ENCODE measurements at regions not wholly inside any gene's neighbourhood (a gene's known extent, or its start where the extent isn't known, plus 50 kb on each side); places are given as distances from the start of the nearest gene placed in this dataset.

DNA sequence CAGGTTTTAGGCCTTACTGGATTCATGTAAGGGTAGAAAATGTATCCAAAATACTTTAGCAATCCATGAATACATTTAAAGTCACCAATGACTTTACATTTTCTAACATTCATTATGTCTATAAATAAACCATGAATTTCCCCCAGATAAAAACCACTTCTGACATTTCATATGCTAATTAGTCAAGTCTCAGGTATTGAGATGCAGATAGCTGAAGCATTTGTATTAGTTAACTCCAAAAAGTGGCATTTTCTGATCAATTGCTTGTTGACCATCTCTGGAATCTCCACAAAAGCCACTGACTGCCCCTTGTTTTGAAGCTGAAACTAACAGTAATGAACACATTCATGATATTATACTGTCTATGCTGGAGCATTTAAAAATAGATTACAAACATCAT, 68.4 kb upstream of the RAP2B start:
- TF ChIP-seq, protein P1, sequence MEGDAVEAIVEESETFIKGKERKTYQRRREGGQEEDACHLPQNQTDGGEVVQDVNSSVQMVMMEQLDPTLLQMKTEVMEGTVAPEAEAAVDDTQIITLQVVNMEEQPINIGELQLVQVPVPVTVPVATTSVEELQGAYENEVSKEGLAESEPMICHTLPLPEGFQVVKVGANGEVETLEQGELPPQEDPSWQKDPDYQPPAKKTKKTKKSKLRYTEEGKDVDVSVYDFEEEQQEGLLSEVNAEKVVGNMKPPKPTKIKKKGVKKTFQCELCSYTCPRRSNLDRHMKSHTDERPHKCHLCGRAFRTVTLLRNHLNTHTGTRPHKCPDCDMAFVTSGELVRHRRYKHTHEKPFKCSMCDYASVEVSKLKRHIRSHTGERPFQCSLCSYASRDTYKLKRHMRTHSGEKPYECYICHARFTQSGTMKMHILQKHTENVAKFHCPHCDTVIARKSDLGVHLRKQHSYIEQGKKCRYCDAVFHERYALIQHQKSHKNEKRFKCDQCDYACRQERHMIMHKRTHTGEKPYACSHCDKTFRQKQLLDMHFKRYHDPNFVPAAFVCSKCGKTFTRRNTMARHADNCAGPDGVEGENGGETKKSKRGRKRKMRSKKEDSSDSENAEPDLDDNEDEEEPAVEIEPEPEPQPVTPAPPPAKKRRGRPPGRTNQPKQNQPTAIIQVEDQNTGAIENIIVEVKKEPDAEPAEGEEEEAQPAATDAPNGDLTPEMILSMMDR (IDR thresholded peaks at IDR 0.05; ENCODE audit: extremely low read depth in 1 of 2, insufficient read depth in 1 of 2, low read depth in 1 of 2, low read length in 2 of 2), result no peak
- TF ChIP-seq EZH2 (IDR thresholded peaks at IDR 0.05; ENCODE audit: borderline replicate concordance, low read depth, low read length, severe bottlenecking) (no peak), POLR2AphosphoS5 (IDR thresholded peaks at IDR 0.05; ENCODE audit: insufficient read depth, low read depth, low read length) (no peak), POLR2A (IDR thresholded peaks at IDR 0.05; ENCODE audit: low read depth, low read length) (no peak), GATA2 (IDR thresholded peaks at IDR 0.05; ENCODE audit: insufficient read depth, insufficient read length, low read depth, low read length) (no peak)
- TF ChIP-seq, protein P2, sequence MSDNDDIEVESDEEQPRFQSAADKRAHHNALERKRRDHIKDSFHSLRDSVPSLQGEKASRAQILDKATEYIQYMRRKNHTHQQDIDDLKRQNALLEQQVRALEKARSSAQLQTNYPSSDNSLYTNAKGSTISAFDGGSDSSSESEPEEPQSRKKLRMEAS (IDR thresholded peaks at IDR 0.05; ENCODE audit: insufficient read depth, insufficient read length), result no peak
